PC-3 (cell line): ENCODE measurements at regions not wholly inside any gene's neighbourhood (a gene's known extent, or its start where the extent isn't known, plus 50 kb on each side); places are given as distances from the start of the nearest gene placed in this dataset.

Experiments used
- ATAC-seq: fragments of 200-7000 bp; cut with Tn5 transposase; 2 replicates; pipeline ENCODE4 v1.9.1; 2020; ENCODE audit warnings: mild to moderate bottlenecking, moderate library complexity
- BruUV-seq: library from RNA; stranded (reverse); fragments of 400-500 nt; replicated peaks from 2 replicates; lab custom pipeline; 2021; lab: Mats Ljungman, UMichigan
- CTCF ChIA-PET: fragments of 300-600 bp; sonication (Branson Sonifier 250); formaldehyde crosslinking; loops from one replicate; lab custom pipeline; 2022; ENCODE audit warnings: antibody characterized with exemption; lab: Charles Lee
- POLR2A ChIA-PET: fragments of 300-600 bp; sonication (Branson Sonifier 250); formaldehyde crosslinking; loops from one replicate; lab custom pipeline; 2022; ENCODE audit warnings: antibody characterized with exemption; ENCODE audit not compliant: unreplicated experiment; lab: Charles Lee
- DNase-seq: peaks from one replicate; pipeline ENCODE4 v3.0.0-alpha.2; 2015
- H2AFZ ChIP-seq: fragments of 300-600 bp; sonication (generic); 2 replicates; pipeline ENCODE4 v1.6.0; 2016; ENCODE audit warnings: antibody characterized with exemption, low read length
- H3F3A ChIP-seq: fragments of 300-600 bp; sonication (generic); one replicate; pipeline ENCODE4 v1.6.0; 2017; ENCODE audit warnings: antibody characterized with exemption, low read length, control low read depth, mild to moderate bottlenecking; ENCODE audit not compliant: unreplicated experiment
- H3K27ac ChIP-seq: fragments of 300-600 bp; sonication (generic); 2 replicates; pipeline ENCODE4 v1.5.1; 2016; ENCODE audit warnings: mild to moderate bottlenecking, low read length
- H3K27me3 ChIP-seq: fragments of 300-600 bp; sonication (generic); 2 replicates; pipeline ENCODE4 v1.6.1; 2016; ENCODE audit warnings: low read length, mixed read lengths
- H3K36me3 ChIP-seq: fragments of 300-600 bp; sonication (generic); 2 replicates; pipeline ENCODE4 v1.6.1; 2016; ENCODE audit warnings: low read depth, mixed run types, low read length, mixed read lengths
- H3K4me1 ChIP-seq: fragments of 300-600 bp; sonication (generic); 2 replicates; pipeline ENCODE4 v1.5.1; 2016; ENCODE audit warnings: low read length; ENCODE audit not compliant: insufficient read depth
- H3K4me2 ChIP-seq: fragments of 300-600 bp; sonication (generic); 2 replicates; pipeline ENCODE4 v1.6.0; 2016; ENCODE audit warnings: low read length
- H3K4me3 ChIP-seq: fragments of 300-600 bp; sonication (generic); 2 replicates; pipeline ENCODE4 v1.5.1; 2016; ENCODE audit warnings: mild to moderate bottlenecking, low read length, mixed read lengths
- H3K79me2 ChIP-seq: fragments of 300-600 bp; sonication (generic); 2 replicates; pipeline ENCODE4 v1.6.1; 2017; ENCODE audit warnings: low read length, mixed read lengths
- H3K9ac ChIP-seq: fragments of 300-600 bp; sonication (generic); 2 replicates; pipeline ENCODE4 v1.6.0; 2016; ENCODE audit warnings: mild to moderate bottlenecking, low read length
- H3K9me2 ChIP-seq: fragments of 300-600 bp; sonication (generic); replicated peaks from 2 replicates; pipeline ENCODE4 v1.6.1; 2016; ENCODE audit warnings: mixed run types, low read length, mixed read lengths
- H3K9me3 ChIP-seq: fragments of 300-600 bp; sonication (generic); 2 replicates; pipeline ENCODE4 v1.6.1; 2016; ENCODE audit warnings: low read length, mixed read lengths
- H4K20me1 ChIP-seq: fragments of 300-600 bp; sonication (generic); 2 replicates; pipeline ENCODE4 v1.6.1; 2016; ENCODE audit warnings: low read length, mixed read lengths
- CTCF ChIP-seq: fragments of 300-600 bp; sonication (generic); conservative IDR thresholded peaks from 2 replicates; pipeline ENCODE4 v1.5.1; 2017; ENCODE audit warnings: antibody characterized with exemption, low read depth, mild to moderate bottlenecking, low read length
- EZH2 ChIP-seq: fragments of 300-600 bp; sonication (generic); IDR thresholded peaks from one replicate; pipeline ENCODE4 v1.6.1; 2017; ENCODE audit warnings: antibody characterized with exemption, mild to moderate bottlenecking, low read length; ENCODE audit not compliant: unreplicated experiment
- EZH2phosphoT487 ChIP-seq: fragments of 300-600 bp; sonication (generic); IDR thresholded peaks from 2 replicates; pipeline ENCODE4 v1.6.1; 2018; ENCODE audit warnings: mild to moderate bottlenecking, antibody characterized with exemption, low read length, borderline replicate concordance
- intact Hi-C: fragments of 100-400 bp; cut with micrococcal nuclease; formaldehyde crosslinking; loops from 2 replicates; pipeline ENCODE4 v1.9.0; 2023

- H2AFZ ChIP-seq, result no peak overlapping the region
- H3K79me2 ChIP-seq, result no peaks in the 10 kb centered on the region
- no peaks in the 10 kb centered on the region for H4K20me1 ChIP-seq
- no peaks in the 10 kb centered on the region for H3K9me3 ChIP-seq
- intact Hi-C loops, result no loop called here
- no peak for ATAC-seq
- H3K4me1 ChIP-seq, result peaks cover 24% of the 10 kb centered on the region
- ChIA-PET POLR2A (no interaction called here), CTCF (no interaction called here)
- no peaks in the 10 kb centered on the region for H3K9me2 ChIP-seq
- no peak for DNase-seq
- no TSS peak for BruUV-seq
- TF ChIP-seq EZH2phosphoT487 (no peak), CTCF (no peak), EZH2 (no peak)
- H3K27me3 ChIP-seq, result no peaks in the 10 kb centered on the region
- H3K36me3 ChIP-seq, result no peaks in the 10 kb centered on the region
- no peak overlapping the region for H3K4me2 ChIP-seq
- no peaks in the 10 kb centered on the region for H3F3A ChIP-seq
- no peak overlapping the region for H3K27ac ChIP-seq
- no peak overlapping the region for H3K9ac ChIP-seq
- no peak overlapping the region for H3K4me3 ChIP-seq
These were observed 535.3 kb downstream of the PRDM9 start for GRCh38 chr5:24042688-24043087.

GRCh38 chr5:24045046-24045445, 537.6 kb downstream of the PRDM9 start:
- ChIA-PET POLR2A (no interaction called here), CTCF (interaction anchor here (0.6 kb wide), 1 partner anchor 233 kb away, joined by 7 read pairs; no protein-coding TSS in a partner anchor)
- TF ChIP-seq CTCF (no peak), EZH2 (no peak), EZH2phosphoT487 (no peak)
- H3K9me2 ChIP-seq, result no peaks in the 10 kb centered on the region
- H3K27ac ChIP-seq, result peak overlapping the region; percentile 72
- no peak overlapping the region for H3K4me2 ChIP-seq
- ATAC-seq, result peak; percentile 90
- no peaks in the 10 kb centered on the region for H3K36me3 ChIP-seq
- no peaks in the 10 kb centered on the region for H3K27me3 ChIP-seq
- peak; percentile 54 for DNase-seq
- H3K4me1 ChIP-seq, result peaks cover 24% of the 10 kb centered on the region
- H3K4me3 ChIP-seq, result no peak overlapping the region
- H3K79me2 ChIP-seq, result no peaks in the 10 kb centered on the region
- BruUV-seq, result no TSS peak
- H3K9me3 ChIP-seq, result no peaks in the 10 kb centered on the region
- intact Hi-C loops, result no loop called here
- H3F3A ChIP-seq, result no peaks in the 10 kb centered on the region
- H2AFZ ChIP-seq, result no peak overlapping the region
- no peaks in the 10 kb centered on the region for H4K20me1 ChIP-seq
- peak overlapping the region; percentile 35 for H3K9ac ChIP-seq

- Histone ChIP-seq H3K79me2 (no peaks in the 10 kb centered on the region), H3K27me3 (no peaks in the 10 kb centered on the region), H2AFZ (no peak overlapping the region), H3K4me2 (no peak overlapping the region), H3K9me3 (no peaks in the 10 kb centered on the region), H3K9me2 (no peaks in the 10 kb centered on the region), H3K27ac (no peak overlapping the region), H3K4me1 (peaks cover 2% of the 10 kb centered on the region; the same call in 1 of the 2 replicates), H3K36me3 (no peaks in the 10 kb centered on the region), H3K9ac (no peak overlapping the region), H3K4me3 (no peak overlapping the region), H3F3A (no peaks in the 10 kb centered on the region), H4K20me1 (no peaks in the 10 kb centered on the region)
- POLR2A ChIA-PET, result no interaction called here
- no TSS peak for BruUV-seq
- DNase-seq (no peak), ATAC-seq (no peak)
- no peak for TF ChIP-seq EZH2
- TF ChIP-seq CTCF, result no peak
- TF ChIP-seq EZH2phosphoT487, result no peak
- intact Hi-C loops, result no loop called here
- CTCF ChIA-PET, result no interaction called here
These were observed 546.3 kb downstream of the PRDM9 start for GRCh38 chr5:24053737-24054136.
